TTC549 (cell line): ENCODE measurements at regions not wholly inside any gene's neighbourhood (a gene's known extent, or its start where the extent isn't known, plus 50 kb on each side); places are given as distances from the start of the nearest gene placed in this dataset.

ENCODE experiments used
- FAIRE-seq: peaks from 2 replicates; lab custom pipeline; 2012; peaks lifted over from hg19 to GRCh38; lab: Jason Lieb, UNC

GRCh38 chr20:11411765-11412164 lies 505.9 kb upstream of the BTBD3 start:
- FAIRE-seq = no peak

GRCh38 chr20:11426948-11427347 lies 490.7 kb upstream of the BTBD3 start:
- FAIRE-seq = peak; percentile 100

- no peak for FAIRE-seq
These were observed 488.5 kb upstream of the BTBD3 start for GRCh38 chr20:11429168-11429567.

GRCh38 chr20:11429889-11430519 lies 487.7 kb upstream of the BTBD3 start:
- FAIRE-seq = peak; percentile 95

- FAIRE-seq = no peak
These were observed 487.0 kb upstream of the BTBD3 start for GRCh38 chr20:11430652-11431051.

- peak; percentile 95 for FAIRE-seq
These were observed 486.1 kb upstream of the BTBD3 start for GRCh38 chr20:11431621-11432020.

- FAIRE-seq = no peak
These were observed 485.3 kb upstream of the BTBD3 start for GRCh38 chr20:11432407-11432806.

GRCh38 chr20:11436113-11436905 lies 481.4 kb upstream of the BTBD3 start:
- FAIRE-seq = no peak

- no peak for FAIRE-seq
These were observed 480.6 kb upstream of the BTBD3 start for GRCh38 chr20:11437090-11437489.

- no peak for FAIRE-seq
These were observed 479.9 kb upstream of the BTBD3 start for GRCh38 chr20:11437611-11438380.

- no peak for FAIRE-seq
These were observed 479.3 kb upstream of the BTBD3 start for GRCh38 chr20:11438412-11438811.

GRCh38 chr20:11443382-11444119 lies 474.1 kb upstream of the BTBD3 start:
- FAIRE-seq = no peak

GRCh38 chr20:11445161-11445560 lies 472.5 kb upstream of the BTBD3 start:
- FAIRE-seq = no peak

- FAIRE-seq = no peak
These were observed 471.8 kb upstream of the BTBD3 start for GRCh38 chr20:11445891-11446290.

- no peak for FAIRE-seq
These were observed 470.2 kb upstream of the BTBD3 start for GRCh38 chr20:11447371-11448100.

- FAIRE-seq = no peak
These were observed 469.1 kb upstream of the BTBD3 start for GRCh38 chr20:11448554-11448953.

GRCh38 chr20:11451793-11452291 lies 465.9 kb upstream of the BTBD3 start:
- FAIRE-seq = peak; percentile 98

GRCh38 chr20:11452326-11452725 lies 465.4 kb upstream of the BTBD3 start:
- FAIRE-seq = no peak

GRCh38 chr20:11453430-11453829 lies 464.3 kb upstream of the BTBD3 start:
- no peak for FAIRE-seq

GRCh38 chr20:11454966-11455799 lies 462.5 kb upstream of the BTBD3 start:
- FAIRE-seq = peak; percentile 100

GRCh38 chr20:11457488-11457887 lies 460.2 kb upstream of the BTBD3 start:
- FAIRE-seq = peak; percentile 94
